Glutamatergic neuron (in vitro differentiated cells): ENCODE measurements at regions not wholly inside any gene's neighbourhood (a gene's known extent, or its start where the extent isn't known, plus 50 kb on each side); places are given as distances from the start of the nearest gene placed in this dataset.

ENCODE experiments used
- DNase-seq: peaks from one replicate; pipeline ENCODE4 v3.0.0; 2022
- H3K27ac Mint-ChIP-seq: one replicate; pipeline ENCODE4 v1.8.0; 2020; ENCODE audit warnings: mild to moderate bottlenecking, mixed read lengths, inconsistent platforms; ENCODE audit not compliant: unreplicated experiment
- H3K27me3 Mint-ChIP-seq: one replicate; pipeline ENCODE4 v1.8.0; 2020; ENCODE audit warnings: mild to moderate bottlenecking, moderate library complexity, mixed read lengths, inconsistent platforms; ENCODE audit not compliant: unreplicated experiment
- H3K36me3 Mint-ChIP-seq: one replicate; pipeline ENCODE4 v1.8.0; 2020; ENCODE audit warnings: mild to moderate bottlenecking, mixed read lengths, inconsistent platforms; ENCODE audit not compliant: unreplicated experiment
- H3K4me1 Mint-ChIP-seq: one replicate; pipeline ENCODE4 v1.8.0; 2020; ENCODE audit warnings: mild to moderate bottlenecking, low read depth, mixed read lengths, inconsistent platforms; ENCODE audit not compliant: unreplicated experiment
- H3K4me3 Mint-ChIP-seq: one replicate; pipeline ENCODE4 v1.8.0; 2020; ENCODE audit warnings: mild to moderate bottlenecking, mixed read lengths, inconsistent platforms; ENCODE audit not compliant: unreplicated experiment
- H3K9me3 Mint-ChIP-seq: one replicate; pipeline ENCODE4 v1.8.0; 2020; ENCODE audit warnings: mild to moderate bottlenecking, moderate library complexity, mixed read lengths, inconsistent platforms; ENCODE audit not compliant: unreplicated experiment
- TF ChIP-seq, protein P1 (sequence below): fragments of 200-600 bp; sonication (generic); IDR thresholded peaks from one replicate; pipeline ENCODE4 v1.5.0; 2021; ENCODE audit not compliant: partially characterized antibody, unreplicated experiment

DNA sequence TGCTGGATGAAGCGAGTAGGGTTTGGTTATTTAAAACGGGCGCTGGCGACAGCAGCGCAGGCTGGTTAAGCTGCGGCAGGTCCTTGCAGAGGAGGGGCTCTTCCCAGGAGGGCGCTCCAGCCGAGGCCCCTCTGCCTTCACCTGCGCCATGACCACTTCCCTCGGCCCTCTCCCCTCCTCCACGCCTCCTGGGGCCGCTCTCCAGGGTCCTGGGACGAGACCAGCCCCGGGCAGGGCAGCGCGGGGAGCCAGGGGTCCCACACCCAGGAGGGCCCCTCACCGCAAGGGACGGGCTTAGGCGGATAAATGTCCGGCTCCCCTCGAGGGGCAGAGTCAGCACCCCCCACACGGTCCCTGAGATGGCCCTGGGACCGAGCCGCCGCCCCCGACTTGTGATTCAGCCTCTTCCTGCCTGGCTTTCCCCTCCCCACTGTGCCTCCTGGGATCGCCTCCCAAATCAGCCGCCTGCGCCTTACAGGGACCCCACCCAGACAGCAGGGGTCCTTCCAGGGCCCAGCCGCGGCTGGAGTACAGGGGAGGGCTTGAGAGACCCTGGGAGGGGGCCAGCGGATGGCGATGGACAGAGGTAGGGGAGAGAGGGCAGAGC lies 380.7 kb downstream of the MATN1 start:
- no peak for DNase-seq
- H3K27me3 Mint-ChIP-seq: peaks cover 2% of the 10 kb centered on the region
- H3K4me1 Mint-ChIP-seq: peaks cover 15% of the 10 kb centered on the region
- no peak overlapping the region for H3K27ac Mint-ChIP-seq
- peaks cover 3% of the 10 kb centered on the region for H3K9me3 Mint-ChIP-seq
- TF ChIP-seq, protein P1, sequence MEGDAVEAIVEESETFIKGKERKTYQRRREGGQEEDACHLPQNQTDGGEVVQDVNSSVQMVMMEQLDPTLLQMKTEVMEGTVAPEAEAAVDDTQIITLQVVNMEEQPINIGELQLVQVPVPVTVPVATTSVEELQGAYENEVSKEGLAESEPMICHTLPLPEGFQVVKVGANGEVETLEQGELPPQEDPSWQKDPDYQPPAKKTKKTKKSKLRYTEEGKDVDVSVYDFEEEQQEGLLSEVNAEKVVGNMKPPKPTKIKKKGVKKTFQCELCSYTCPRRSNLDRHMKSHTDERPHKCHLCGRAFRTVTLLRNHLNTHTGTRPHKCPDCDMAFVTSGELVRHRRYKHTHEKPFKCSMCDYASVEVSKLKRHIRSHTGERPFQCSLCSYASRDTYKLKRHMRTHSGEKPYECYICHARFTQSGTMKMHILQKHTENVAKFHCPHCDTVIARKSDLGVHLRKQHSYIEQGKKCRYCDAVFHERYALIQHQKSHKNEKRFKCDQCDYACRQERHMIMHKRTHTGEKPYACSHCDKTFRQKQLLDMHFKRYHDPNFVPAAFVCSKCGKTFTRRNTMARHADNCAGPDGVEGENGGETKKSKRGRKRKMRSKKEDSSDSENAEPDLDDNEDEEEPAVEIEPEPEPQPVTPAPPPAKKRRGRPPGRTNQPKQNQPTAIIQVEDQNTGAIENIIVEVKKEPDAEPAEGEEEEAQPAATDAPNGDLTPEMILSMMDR: no peak
- no peak overlapping the region for H3K4me3 Mint-ChIP-seq
- H3K36me3 Mint-ChIP-seq: no peaks in the 10 kb centered on the region

DNA sequence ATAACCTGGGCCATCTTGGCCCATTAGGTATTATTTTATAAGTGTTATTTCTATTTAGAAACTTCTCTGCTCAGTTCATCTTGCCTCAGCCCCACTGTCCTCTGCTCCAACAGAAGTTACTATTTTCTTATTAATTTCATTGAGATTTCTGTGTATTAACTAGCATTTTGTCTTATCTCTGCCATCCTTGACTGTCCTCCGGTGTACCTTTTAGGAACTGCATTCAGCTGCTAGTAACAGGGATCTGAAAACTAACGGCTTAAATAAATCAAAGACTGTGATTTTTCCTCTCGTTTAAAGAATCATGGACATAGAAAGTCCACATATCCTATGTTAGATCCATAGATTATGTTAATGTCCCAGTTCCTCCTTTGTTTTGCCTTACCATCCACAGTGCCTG lies 382.5 kb downstream of the MATN1 start:
- TF ChIP-seq, protein P1: no peak
- Mint-ChIP-seq H3K36me3 (no peaks in the 10 kb centered on the region), H3K4me1 (peaks cover 5% of the 10 kb centered on the region), H3K4me3 (no peak overlapping the region), H3K27ac (no peak overlapping the region), H3K9me3 (peaks cover 3% of the 10 kb centered on the region), H3K27me3 (peaks cover 2% of the 10 kb centered on the region)
- DNase-seq: no peak

DNA sequence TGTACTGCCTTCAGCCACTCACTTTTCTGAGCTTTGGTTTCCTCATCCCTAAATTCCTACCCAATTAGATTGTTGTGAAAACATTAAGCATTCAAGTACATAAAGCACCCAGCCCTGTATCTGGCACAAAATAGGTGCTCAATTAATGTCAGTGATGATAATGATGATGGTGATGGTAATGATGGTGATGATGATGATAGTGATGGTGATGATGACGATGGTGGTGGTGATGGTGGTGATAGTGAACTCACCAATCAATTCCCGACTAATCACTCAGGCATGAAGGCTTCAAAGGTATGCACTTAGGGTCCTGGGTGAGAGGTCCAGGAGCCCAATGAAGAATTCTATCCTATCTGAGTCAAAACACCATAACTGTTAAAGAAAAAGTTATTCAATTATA lies 383.5 kb downstream of the MATN1 start:
- Mint-ChIP-seq H3K4me1 (peaks cover 3% of the 10 kb centered on the region), H3K36me3 (no peaks in the 10 kb centered on the region), H3K9me3 (peaks cover 5% of the 10 kb centered on the region), H3K4me3 (no peak overlapping the region), H3K27me3 (peaks cover 2% of the 10 kb centered on the region), H3K27ac (no peak overlapping the region)
- TF ChIP-seq, protein P1: no peak
- DNase-seq: no peak

DNA sequence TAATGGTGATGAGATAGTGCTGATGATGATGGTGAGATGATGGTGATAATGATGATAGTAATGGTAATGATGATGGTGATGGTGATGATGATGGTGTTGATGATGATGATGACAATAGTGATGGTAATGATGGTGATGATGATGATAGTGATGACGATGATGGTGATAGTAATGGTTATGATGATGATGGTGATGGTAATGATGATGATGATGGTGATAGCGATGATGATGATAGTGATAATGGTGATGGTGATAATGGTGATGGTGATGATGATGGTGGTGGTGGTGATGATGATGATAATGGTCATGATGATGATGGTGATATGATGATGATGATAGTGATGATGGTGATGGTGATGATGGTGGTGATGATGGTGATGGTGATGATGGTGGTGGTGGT lies 384.6 kb downstream of the MATN1 start:
- DNase-seq: no peak
- Mint-ChIP-seq H3K27me3 (peaks cover 4% of the 10 kb centered on the region), H3K36me3 (no peaks in the 10 kb centered on the region), H3K4me3 (no peak overlapping the region), H3K27ac (no peak overlapping the region), H3K9me3 (peaks cover 5% of the 10 kb centered on the region), H3K4me1 (peaks cover 3% of the 10 kb centered on the region)
- TF ChIP-seq, protein P1: no peak

DNA sequence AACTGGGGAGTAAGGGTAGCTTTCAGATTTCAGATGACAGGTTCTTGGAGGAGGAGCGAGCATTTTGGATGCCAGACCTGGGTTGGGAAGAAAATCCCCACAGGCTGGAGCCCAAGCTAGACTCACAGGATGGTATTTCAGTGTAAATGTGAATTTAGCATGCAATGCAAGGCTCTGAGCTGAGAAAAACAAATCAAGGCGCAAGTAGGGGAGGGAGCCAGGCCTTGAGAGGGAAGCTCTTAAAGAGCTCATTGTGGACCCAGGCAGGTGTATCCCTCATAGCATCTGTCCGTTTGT lies 386.1 kb downstream of the MATN1 start:
- H3K27ac Mint-ChIP-seq: no peak overlapping the region
- peaks cover 2% of the 10 kb centered on the region for H3K27me3 Mint-ChIP-seq
- H3K4me1 Mint-ChIP-seq: peaks cover 3% of the 10 kb centered on the region
- peaks cover 3% of the 10 kb centered on the region for H3K9me3 Mint-ChIP-seq
- TF ChIP-seq, protein P1: no peak
- H3K4me3 Mint-ChIP-seq: no peak overlapping the region
- no peaks in the 10 kb centered on the region for H3K36me3 Mint-ChIP-seq
- no peak for DNase-seq
